ENCODE measurements at regions not wholly inside any gene's neighbourhood (a gene's known extent, or its start where the extent isn't known, plus 50 kb on each side); places are given as distances from the start of the nearest gene placed in this dataset.

DNA sequence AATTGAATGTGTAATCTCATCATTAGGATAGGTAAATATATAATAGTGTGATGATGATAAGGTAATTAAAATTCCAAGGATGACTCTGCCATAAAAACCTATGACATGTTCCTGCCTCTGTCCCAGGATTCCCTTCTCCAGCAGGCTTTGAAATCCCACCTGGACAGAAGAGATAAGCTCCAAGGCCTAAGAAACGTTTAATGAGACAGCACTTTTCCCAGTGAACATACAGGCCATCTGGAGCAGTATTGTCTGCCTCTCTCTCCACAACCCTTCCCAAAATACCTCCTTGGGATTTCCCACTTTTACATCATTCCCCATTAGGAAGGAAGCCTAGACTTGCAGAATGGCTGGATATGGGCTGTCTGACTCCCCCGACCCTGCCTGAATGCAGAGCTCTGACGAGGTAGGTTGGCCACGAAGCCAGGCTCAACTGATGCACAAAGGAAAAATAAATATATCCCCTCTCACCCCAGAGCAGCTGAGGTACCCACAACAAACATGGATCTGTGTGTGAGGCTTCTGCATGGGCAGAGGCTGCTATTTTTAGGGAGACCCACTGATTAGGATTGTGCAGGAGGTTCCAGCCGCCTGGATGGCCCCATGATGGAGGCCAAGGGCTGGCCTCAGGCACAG, 71.0 kb downstream of the TMPRSS5 start:
- TF ChIP-seq, protein P1, sequence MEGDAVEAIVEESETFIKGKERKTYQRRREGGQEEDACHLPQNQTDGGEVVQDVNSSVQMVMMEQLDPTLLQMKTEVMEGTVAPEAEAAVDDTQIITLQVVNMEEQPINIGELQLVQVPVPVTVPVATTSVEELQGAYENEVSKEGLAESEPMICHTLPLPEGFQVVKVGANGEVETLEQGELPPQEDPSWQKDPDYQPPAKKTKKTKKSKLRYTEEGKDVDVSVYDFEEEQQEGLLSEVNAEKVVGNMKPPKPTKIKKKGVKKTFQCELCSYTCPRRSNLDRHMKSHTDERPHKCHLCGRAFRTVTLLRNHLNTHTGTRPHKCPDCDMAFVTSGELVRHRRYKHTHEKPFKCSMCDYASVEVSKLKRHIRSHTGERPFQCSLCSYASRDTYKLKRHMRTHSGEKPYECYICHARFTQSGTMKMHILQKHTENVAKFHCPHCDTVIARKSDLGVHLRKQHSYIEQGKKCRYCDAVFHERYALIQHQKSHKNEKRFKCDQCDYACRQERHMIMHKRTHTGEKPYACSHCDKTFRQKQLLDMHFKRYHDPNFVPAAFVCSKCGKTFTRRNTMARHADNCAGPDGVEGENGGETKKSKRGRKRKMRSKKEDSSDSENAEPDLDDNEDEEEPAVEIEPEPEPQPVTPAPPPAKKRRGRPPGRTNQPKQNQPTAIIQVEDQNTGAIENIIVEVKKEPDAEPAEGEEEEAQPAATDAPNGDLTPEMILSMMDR (IDR thresholded peaks at IDR 0.05): no peak
- TF ChIP-seq POLR2A (IDR thresholded peaks at IDR 0.05): no peak
- TF ChIP-seq POLR2AphosphoS5 (IDR thresholded peaks at IDR 0.05): no peak

All from gastroesophageal sphincter (tissue), 3 donors.